Naive thymus-derived CD8-positive, alpha-beta T cell (primary cell): ENCODE measurements at regions not wholly inside any gene's neighbourhood (a gene's known extent, or its start where the extent isn't known, plus 50 kb on each side); places are given as distances from the start of the nearest gene placed in this dataset.

Source experiments
- ATAC-seq, 2 donors: fragments of 150-1000 bp; cut with Tn5 transposase in 1 of 2; sonication (Bioruptor Pico), chemical (Tn5 transposase) in 1 of 2; 1 replicate in 1 of 2; 2 replicates in 1 of 2; pipeline ENCODE4 v1.10.0; 2021; ENCODE audit warnings: mild to moderate bottlenecking in 2 of 2, moderate library complexity in 2 of 2
- POLR2A ChIA-PET: fragments of 350-600 bp; sonication (Branson Sonifier 250); formaldehyde crosslinking; loops from one replicate; lab custom pipeline; 2021; ENCODE audit warnings: antibody characterized with exemption; lab: Charles Lee
- DNase-seq, 10 donors: peaks; one replicate each; pipeline versions ENCODE4 v3.0.0 to v3.0.0-alpha.2; 2020 to 2022
- H3K27ac Mint-ChIP-seq, 10 donors: one replicate each; pipeline ENCODE4 v1.8.0; 2020 to 2022; ENCODE audit warnings: mild to moderate bottlenecking in 10 of 10, mixed read lengths in 10 of 10, moderate library complexity in 4 of 10, inconsistent platforms in 1 of 10
- H3K27me3 Mint-ChIP-seq, 5 donors: one replicate each; pipeline ENCODE4 v1.8.0; 2021 to 2022; ENCODE audit warnings: mixed read lengths in 5 of 5
- H3K36me3 Mint-ChIP-seq, 3 donors: one replicate each; pipeline ENCODE4 v1.8.0; 2020 to 2022; ENCODE audit warnings: mixed read lengths in 3 of 3, mild to moderate bottlenecking in 2 of 3, inconsistent platforms in 1 of 3
- H3K4me1 Mint-ChIP-seq, 4 donors: one replicate each; pipeline ENCODE4 v1.8.0; 2021 to 2022; ENCODE audit warnings: mixed read lengths in 4 of 4
- H3K4me3 Mint-ChIP-seq, 10 donors: one replicate each; pipeline ENCODE4 v1.8.0; 2020 to 2022; ENCODE audit warnings: mild to moderate bottlenecking in 10 of 10, mixed read lengths in 10 of 10, moderate library complexity in 6 of 10, inconsistent platforms in 1 of 10
- H3K9me3 Mint-ChIP-seq, 9 donors: one replicate each; pipeline ENCODE4 v1.8.0; 2020 to 2022; ENCODE audit warnings: mixed read lengths in 9 of 9, mild to moderate bottlenecking in 3 of 9, inconsistent platforms in 1 of 9, moderate library complexity in 1 of 9

DNA sequence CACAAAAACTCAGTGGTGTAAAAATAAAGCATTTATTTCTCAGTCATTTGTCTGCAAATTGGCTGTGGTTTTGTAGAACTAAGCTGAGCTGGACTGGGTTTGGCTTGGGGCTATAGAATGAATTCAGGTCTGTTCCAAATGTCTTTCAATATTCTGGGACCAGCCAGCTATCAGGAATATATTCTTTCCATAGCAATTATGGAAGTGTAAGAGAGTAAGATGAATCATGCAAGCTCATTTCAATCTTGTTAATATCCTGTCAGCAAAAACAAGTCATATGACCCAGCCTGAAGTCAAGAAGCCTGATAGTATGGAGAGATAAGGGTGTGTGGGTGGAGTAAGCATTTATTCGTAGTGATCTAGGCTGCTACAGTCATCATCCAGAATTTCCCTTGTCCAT lies 481.0 kb upstream of the CDH2 start:
- Mint-ChIP-seq H3K36me3 (no peaks in the 10 kb centered on the region), H3K27me3 (no peaks in the 10 kb centered on the region), H3K9me3 (peaks cover 0 to 24% (median 4%) of the 10 kb centered on the region in 9 donors), H3K4me1 (peaks cover 0 to 2% (median 0%) of the 10 kb centered on the region in 4 donors), H3K4me3 (no peak overlapping the region), H3K27ac (no peak overlapping the region)
- no peak for DNase-seq
- no peak for ATAC-seq
- POLR2A ChIA-PET = no interaction called here

DNA sequence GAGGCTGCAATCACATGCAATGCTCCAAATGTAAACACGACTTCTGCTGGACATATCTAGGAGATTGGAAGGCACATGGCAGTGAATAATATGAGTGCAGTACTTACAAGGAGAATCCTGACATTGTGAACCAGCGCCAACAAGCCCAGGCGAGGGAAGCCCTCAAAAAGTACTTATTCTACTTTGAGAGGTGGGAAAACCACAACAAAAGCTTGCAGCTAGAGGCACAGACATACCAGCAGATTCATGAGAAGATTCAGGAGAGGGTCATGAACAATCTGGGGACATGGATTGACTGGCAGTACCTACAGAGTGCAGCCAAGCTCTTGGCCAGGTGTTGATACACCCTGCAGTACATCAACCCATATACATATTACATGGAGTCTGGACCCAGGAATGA lies 475.7 kb upstream of the CDH2 start:
- no peak for ATAC-seq
- Mint-ChIP-seq H3K4me3 (no peak overlapping the region), H3K9me3 (peaks cover 0 to 37% (median 5%) of the 10 kb centered on the region in 9 donors), H3K27ac (no peak overlapping the region), H3K4me1 (peaks cover 0 to 2% (median 0%) of the 10 kb centered on the region in 4 donors), H3K27me3 (peaks cover 0 to 2% (median 0%) of the 10 kb centered on the region in 5 donors), H3K36me3 (no peaks in the 10 kb centered on the region)
- DNase-seq = no peak
- POLR2A ChIA-PET = no interaction called here

DNA sequence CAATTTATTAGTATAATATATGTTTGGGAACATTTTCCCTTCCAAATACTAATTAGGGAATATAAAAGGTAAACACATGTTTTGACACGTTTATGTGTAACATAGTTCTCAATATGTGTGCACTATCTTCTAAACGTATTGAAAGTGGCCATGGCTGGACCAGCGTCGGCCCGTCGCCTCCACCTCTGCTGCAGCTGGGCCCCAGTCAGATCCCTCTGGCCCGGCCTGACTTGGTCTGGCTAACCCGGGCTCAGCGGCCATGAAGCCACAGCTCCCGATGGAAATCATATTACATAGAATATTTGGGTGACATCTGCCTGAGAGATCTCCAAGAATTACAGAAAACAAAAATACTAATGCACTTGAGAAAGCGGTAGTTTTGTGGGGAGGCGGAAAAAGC lies 474.4 kb upstream of the CDH2 start:
- POLR2A ChIA-PET = no interaction called here
- H3K36me3 Mint-ChIP-seq = no peaks in the 10 kb centered on the region
- ATAC-seq (no peak), DNase-seq (no peak)
- peaks cover 0 to 2% (median 0%) of the 10 kb centered on the region in 5 donors for H3K27me3 Mint-ChIP-seq
- H3K9me3 Mint-ChIP-seq = peaks cover 0 to 37% (median 5%) of the 10 kb centered on the region in 9 donors
- peak overlapping the region in 1 of 10 donors; percentile 60 for H3K27ac Mint-ChIP-seq
- no peak overlapping the region for H3K4me3 Mint-ChIP-seq
- peaks cover 0 to 2% (median 0%) of the 10 kb centered on the region in 4 donors for H3K4me1 Mint-ChIP-seq

DNA sequence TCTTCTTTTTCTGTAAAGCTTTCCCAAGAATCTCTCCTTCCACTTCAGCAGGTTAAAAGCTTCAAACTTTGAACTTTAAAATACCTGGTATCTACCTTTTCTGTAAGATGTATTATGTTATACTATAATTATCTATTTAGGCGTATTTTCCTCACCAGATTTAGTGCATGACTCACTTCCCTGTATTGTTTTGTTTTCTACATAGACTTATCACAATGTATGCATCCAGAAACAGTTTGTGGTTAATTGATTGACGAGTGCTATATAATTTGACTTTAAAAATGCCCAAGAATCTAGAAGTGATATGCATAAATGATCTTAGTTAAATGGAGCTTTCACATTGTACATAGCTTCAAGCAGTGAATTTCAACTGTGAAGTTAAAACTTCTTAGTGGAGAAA lies 473.9 kb upstream of the CDH2 start:
- Mint-ChIP-seq H3K27me3 (peaks cover 0 to 2% (median 0%) of the 10 kb centered on the region in 5 donors), H3K9me3 (peaks cover 0 to 37% (median 5%) of the 10 kb centered on the region in 9 donors), H3K4me1 (peaks cover 0 to 2% (median 0%) of the 10 kb centered on the region in 4 donors), H3K4me3 (no peak overlapping the region), H3K27ac (no peak overlapping the region), H3K36me3 (no peaks in the 10 kb centered on the region)
- POLR2A ChIA-PET = no interaction called here
- ATAC-seq (no peak), DNase-seq (no peak)

DNA sequence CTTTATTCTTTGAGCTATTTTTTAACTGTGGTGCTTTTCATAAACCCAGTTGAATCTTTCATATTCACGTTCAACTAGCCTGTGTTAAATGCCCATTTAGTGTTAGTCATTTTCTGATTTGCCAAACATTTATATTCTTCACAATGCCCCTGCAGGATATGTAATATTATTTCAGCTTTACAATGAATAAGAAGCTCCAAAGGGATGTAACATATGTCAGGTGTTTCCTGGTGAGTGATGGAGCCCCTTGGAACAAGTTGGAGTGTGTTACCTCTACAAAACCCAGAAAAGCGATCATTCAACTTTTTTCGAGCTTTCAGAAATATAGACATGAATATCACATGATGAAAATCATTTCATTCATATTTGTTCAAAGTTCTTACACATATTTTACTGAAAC lies 471.0 kb upstream of the CDH2 start:
- Mint-ChIP-seq H3K4me1 (peaks cover 0 to 1% (median 0%) of the 10 kb centered on the region in 4 donors), H3K9me3 (peaks cover 0 to 31% (median 4%) of the 10 kb centered on the region in 9 donors), H3K27me3 (peaks cover 0 to 2% (median 0%) of the 10 kb centered on the region in 5 donors), H3K27ac (no peak overlapping the region), H3K36me3 (no peaks in the 10 kb centered on the region), H3K4me3 (no peak overlapping the region)
- DNase-seq (no peak), ATAC-seq (no peak)
- POLR2A ChIA-PET = no interaction called here

DNA sequence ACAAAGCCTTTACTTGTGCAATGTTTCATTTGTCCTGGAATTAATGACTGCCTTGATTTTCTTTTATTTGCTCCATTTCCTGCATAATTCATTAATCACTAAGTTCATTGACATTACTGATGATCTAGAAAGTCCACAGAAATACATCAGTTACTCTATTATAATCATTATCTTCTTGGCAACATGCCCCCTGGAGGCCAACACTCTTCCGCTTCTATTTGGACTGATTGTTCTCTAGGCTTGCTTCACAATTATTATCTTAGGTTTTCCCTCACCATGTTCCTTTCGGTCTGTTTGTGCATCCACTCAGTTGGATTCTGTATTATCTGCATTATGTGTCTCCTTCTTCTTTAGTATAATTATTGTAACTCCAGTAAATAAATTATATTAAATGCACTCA lies 461.0 kb upstream of the CDH2 start:
- no peak for DNase-seq
- POLR2A ChIA-PET = no interaction called here
- no peak for ATAC-seq
- Mint-ChIP-seq H3K36me3 (peaks cover 0 to 10% (median 0%) of the 10 kb centered on the region in 3 donors), H3K9me3 (peaks cover 0 to 33% (median 13%) of the 10 kb centered on the region in 9 donors), H3K4me1 (no peaks in the 10 kb centered on the region), H3K27me3 (no peaks in the 10 kb centered on the region), H3K27ac (no peak overlapping the region), H3K4me3 (no peak overlapping the region)

DNA sequence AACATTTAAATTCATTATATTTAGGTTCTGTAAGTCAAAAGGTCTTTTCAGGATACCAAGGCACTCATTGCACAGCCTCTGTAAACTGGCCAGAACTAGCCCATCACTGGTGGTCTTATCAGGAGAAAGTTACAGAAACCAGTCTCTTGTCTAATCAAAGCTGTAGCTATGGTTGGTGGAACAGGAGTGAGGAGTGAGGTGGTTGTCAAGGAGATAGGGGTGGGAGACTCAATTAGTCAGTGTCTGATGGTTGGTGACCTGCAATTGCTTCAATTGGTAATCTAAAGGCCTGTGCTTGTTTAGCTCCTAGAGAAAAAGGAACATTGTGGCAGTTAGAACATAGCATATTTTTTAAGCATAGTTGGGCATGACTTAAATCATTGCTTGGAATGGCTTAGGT lies 458.6 kb upstream of the CDH2 start:
- POLR2A ChIA-PET = no interaction called here
- no peak overlapping the region for H3K4me3 Mint-ChIP-seq
- no peaks in the 10 kb centered on the region for H3K4me1 Mint-ChIP-seq
- H3K27ac Mint-ChIP-seq = no peak overlapping the region
- peaks cover 0 to 43% (median 15%) of the 10 kb centered on the region in 9 donors for H3K9me3 Mint-ChIP-seq
- H3K36me3 Mint-ChIP-seq = peaks cover 0 to 10% (median 0%) of the 10 kb centered on the region in 3 donors
- ATAC-seq (no peak), DNase-seq (no peak)
- H3K27me3 Mint-ChIP-seq = no peaks in the 10 kb centered on the region

DNA sequence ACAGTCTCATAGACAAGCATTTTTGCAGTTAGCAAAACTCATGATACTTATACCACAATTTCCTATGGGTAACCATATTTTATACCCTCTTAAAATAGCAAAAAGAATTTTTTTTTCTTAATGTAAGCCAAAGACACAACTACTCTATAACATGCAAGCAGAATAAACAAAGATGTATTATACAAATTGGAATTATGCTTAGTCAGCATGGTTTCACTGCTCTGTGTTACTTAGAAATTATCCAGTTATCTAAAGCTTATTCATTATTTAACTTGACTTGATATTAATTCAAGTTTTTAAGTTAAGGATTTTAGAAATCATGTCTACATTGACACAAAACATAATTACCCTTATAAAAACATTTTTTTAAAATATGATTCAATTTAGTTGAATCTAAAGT lies 449.8 kb upstream of the CDH2 start:
- Mint-ChIP-seq H3K4me1 (no peaks in the 10 kb centered on the region), H3K27me3 (no peaks in the 10 kb centered on the region), H3K36me3 (no peaks in the 10 kb centered on the region), H3K4me3 (no peak overlapping the region), H3K27ac (no peak overlapping the region), H3K9me3 (peaks cover 0 to 13% (median 5%) of the 10 kb centered on the region in 9 donors)
- POLR2A ChIA-PET = no interaction called here
- no peak for ATAC-seq
- DNase-seq = no peak

DNA sequence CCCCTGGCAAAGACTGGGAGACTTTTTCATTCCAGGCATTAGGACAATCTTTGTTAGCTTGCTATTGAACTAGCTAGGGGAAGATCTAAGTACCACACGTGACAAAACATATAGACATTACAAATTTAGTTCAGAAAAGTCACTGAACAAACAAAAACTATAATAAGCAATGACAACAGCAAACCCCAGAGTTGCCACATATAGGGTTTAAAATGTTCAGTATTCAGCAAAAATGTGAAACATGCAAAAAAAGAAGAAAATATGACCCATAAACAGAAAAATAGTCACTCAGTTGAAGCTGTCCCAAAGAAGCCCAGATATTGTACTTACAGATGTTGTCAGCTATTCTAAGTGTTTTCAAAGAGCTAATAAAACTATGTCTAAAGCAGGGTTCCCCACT lies 431.1 kb upstream of the CDH2 start:
- H3K27ac Mint-ChIP-seq = no peak overlapping the region
- no peaks in the 10 kb centered on the region for H3K4me1 Mint-ChIP-seq
- peaks cover 0 to 17% (median 8%) of the 10 kb centered on the region in 9 donors for H3K9me3 Mint-ChIP-seq
- POLR2A ChIA-PET = no interaction called here
- no peak for ATAC-seq
- H3K27me3 Mint-ChIP-seq = no peaks in the 10 kb centered on the region
- H3K36me3 Mint-ChIP-seq = no peaks in the 10 kb centered on the region
- DNase-seq = no peak
- H3K4me3 Mint-ChIP-seq = no peak overlapping the region

DNA sequence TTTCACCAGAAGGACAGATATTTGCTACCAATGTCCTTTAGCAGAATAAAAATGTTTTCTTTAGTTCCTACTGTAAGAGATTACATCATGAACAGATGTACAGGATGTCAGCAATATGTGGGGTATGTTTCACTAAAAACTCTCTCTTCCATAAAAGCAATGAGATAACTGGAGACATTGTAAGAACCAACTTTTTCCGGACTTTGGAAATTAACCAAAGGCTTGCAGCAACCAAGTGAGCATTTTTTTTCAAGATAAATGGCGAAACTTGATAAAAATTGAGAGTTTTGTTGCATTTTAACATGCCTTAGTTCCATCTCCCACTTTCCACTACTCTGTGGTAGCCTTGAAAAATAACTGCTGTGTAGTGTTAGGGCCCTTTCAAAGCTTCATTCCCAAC lies 429.8 kb upstream of the CDH2 start:
- H3K27me3 Mint-ChIP-seq = no peaks in the 10 kb centered on the region
- ATAC-seq = no peak
- POLR2A ChIA-PET = no interaction called here
- peaks cover 0 to 19% (median 9%) of the 10 kb centered on the region in 9 donors for H3K9me3 Mint-ChIP-seq
- no peak for DNase-seq
- no peak overlapping the region for H3K4me3 Mint-ChIP-seq
- no peak overlapping the region for H3K27ac Mint-ChIP-seq
- no peaks in the 10 kb centered on the region for H3K4me1 Mint-ChIP-seq
- H3K36me3 Mint-ChIP-seq = no peaks in the 10 kb centered on the region

DNA sequence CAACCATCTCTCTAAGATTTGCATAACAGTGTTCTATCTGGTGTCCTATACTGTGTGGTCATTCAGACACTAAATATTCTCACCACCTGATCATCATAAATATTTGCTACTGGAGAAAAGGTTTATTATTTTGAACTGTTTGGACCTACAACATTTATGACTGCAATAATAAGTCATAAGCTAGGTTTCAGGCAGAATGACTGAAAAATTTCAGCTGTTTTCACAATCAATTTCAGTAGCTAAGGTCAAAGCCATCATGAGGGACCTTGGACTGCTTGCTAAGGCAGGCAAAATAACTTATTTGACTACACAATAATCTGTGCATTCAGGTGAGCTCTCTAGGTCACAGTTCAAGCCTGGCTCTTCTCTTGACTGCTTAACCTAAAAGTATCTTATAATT lies 425.5 kb upstream of the CDH2 start:
- DNase-seq = no peak
- Mint-ChIP-seq H3K27me3 (no peaks in the 10 kb centered on the region), H3K9me3 (peaks cover 2 to 30% (median 17%) of the 10 kb centered on the region in 9 donors), H3K4me3 (no peak overlapping the region), H3K27ac (no peak overlapping the region), H3K4me1 (no peaks in the 10 kb centered on the region), H3K36me3 (no peaks in the 10 kb centered on the region)
- ATAC-seq = no peak
- POLR2A ChIA-PET = no interaction called here

DNA sequence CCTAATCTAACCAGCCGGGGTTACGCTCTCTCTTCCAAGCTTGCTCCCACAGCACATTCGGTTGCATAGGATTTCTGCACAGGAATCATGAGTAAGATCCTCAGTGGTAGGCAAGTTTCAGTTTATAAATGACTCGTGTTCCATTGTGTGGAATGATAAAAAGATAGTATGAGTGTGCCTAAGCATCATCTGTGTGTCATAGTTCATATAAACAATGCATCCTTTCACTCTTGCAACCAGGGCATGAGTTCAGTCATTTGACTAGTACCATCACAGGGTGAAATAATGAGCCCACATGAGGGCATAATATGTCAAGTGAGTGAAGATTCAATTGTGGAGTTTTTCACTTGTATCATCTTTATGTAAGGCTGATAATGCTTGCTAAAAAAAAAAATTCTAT lies 417.1 kb upstream of the CDH2 start:
- Mint-ChIP-seq H3K4me1 (no peaks in the 10 kb centered on the region), H3K4me3 (no peak overlapping the region)
- POLR2A ChIA-PET = no interaction called here

DNA sequence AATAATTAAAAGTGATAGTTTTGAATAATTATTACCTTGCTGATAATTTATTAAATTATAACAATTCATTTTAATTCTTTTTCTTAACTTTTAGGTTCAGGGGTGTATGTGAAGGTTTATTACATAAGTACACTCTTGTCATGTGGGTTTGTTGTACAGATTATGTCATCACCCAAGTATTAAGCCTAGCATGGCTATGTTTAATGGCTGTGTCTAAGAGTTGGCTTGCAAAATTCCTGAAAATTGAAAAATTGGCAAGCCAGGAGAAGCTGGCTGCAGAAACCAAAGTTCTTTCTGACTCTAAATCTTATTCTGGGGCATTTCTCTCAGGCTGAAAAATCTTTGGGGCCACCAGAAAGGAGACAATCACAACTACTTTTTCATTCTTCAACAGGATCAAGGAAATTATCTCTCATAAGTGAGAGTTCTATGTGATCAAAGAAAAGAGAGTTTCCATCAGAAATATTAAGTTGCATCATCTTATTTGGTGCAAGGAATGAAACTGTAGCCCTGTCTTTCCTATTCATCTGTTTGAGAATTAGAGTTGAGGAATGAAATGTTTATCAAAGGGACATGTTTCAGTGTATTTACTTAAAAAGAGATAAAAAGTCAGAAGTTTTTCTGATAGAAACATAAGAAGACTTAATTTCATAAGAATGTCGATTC lies 412.1 kb upstream of the CDH2 start:
- DNase-seq = no peak
- Mint-ChIP-seq H3K27me3 (no peaks in the 10 kb centered on the region), H3K4me1 (no peaks in the 10 kb centered on the region), H3K27ac (no peak overlapping the region), H3K9me3 (peaks cover 0 to 23% (median under 1%) of the 10 kb centered on the region in 9 donors), H3K36me3 (no peaks in the 10 kb centered on the region), H3K4me3 (no peak overlapping the region)
- POLR2A ChIA-PET = no interaction called here
- ATAC-seq = no peak

More for the DNA sequence above, 417.1 kb upstream of the CDH2 start:
- Mint-ChIP-seq H3K27me3 (no peaks in the 10 kb centered on the region), H3K36me3 (no peaks in the 10 kb centered on the region), H3K9me3 (peaks cover 0 to 18% (median 4%) of the 10 kb centered on the region in 9 donors), H3K27ac (no peak overlapping the region)
- DNase-seq (no peak), ATAC-seq (no peak)

DNA sequence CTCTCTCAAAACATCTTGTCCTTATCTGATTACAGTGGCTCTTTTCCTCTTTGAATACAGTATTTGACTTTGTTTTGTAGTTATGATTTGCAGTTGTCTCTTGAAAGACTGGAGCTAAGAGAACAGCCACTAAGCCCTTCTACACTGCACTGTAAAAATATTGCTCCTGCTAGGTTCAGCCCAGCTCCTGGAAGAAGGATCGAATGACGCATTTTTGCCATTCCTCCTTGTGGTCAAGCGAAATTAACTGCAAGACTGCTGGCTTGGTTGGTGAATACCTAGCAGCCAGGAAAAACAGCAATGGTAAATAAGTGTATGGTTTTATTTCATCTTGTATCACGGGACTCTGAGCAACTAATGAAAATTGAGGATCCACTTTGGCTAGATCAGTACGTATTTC lies 407.8 kb upstream of the CDH2 start:
- H3K4me3 Mint-ChIP-seq = no peak overlapping the region
- DNase-seq (no peak), ATAC-seq (no peak)
- H3K4me1 Mint-ChIP-seq = no peaks in the 10 kb centered on the region
- no peaks in the 10 kb centered on the region for H3K36me3 Mint-ChIP-seq
- no peaks in the 10 kb centered on the region for H3K27me3 Mint-ChIP-seq
- H3K27ac Mint-ChIP-seq = no peak overlapping the region
- POLR2A ChIA-PET = no interaction called here
- H3K9me3 Mint-ChIP-seq = peaks cover 2 to 19% (median 5%) of the 10 kb centered on the region in 9 donors
